BE2C (cell line): ENCODE measurements at regions not wholly inside any gene's neighbourhood (a gene's known extent, or its start where the extent isn't known, plus 50 kb on each side); places are given as distances from the start of the nearest gene placed in this dataset.

ENCODE experiments used
- DNase-seq: peaks from one replicate; pipeline ENCODE4 v3.0.0-alpha.2; 2020
- H3K27me3 ChIP-seq: fragments of 250-450 bp; sonication (Bioruptor Pico); 2 replicates; pipeline ENCODE4 v1.5.1; 2020; ENCODE audit warnings: mild to moderate bottlenecking
- H3K36me3 ChIP-seq: fragments of 250-450 bp; sonication (Bioruptor Pico); 2 replicates; pipeline ENCODE4 v1.5.1; 2020; ENCODE audit warnings: mild to moderate bottlenecking
- H3K4me1 ChIP-seq: fragments of 250-450 bp; sonication (Bioruptor Pico); 2 replicates; pipeline ENCODE4 v1.5.1; 2020
- H3K4me3 ChIP-seq: 2 replicates; pipeline ENCODE4 v1.5.1; 2011; ENCODE audit warnings: low read depth, low read length
- H3K9me3 ChIP-seq: fragments of 250-450 bp; sonication (Bioruptor Pico); 2 replicates; pipeline ENCODE4 v1.5.1; 2020
- TF ChIP-seq, protein P1 (sequence below): IDR thresholded peaks from 2 replicates; pipeline ENCODE4 v1.5.1; 2012; ENCODE audit warnings: mild to moderate bottlenecking, low read depth, low read length

DNA sequence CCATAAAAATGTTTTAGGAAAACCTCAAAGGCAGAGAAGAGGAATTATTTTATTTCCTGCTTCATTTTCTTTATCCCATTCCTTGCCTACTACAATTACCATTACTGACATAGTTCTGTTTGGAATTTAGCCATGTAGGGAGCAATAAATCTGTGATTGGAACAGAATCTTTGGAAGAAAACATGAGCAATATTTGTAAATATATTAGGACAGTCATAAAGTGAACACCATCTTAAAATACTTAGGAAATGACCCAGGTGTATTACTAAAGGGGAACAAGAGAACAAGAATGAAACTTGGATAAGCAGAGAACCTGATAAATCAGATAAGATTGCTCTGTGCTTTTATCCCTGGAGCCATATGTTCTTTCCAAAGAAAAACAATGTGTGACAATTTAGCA, 1326.0 kb upstream of the FLRT2 start:
- no peak for DNase-seq
- Histone ChIP-seq H3K27me3 (no peaks in the 10 kb centered on the region), H3K36me3 (no peaks in the 10 kb centered on the region), H3K4me3 (no peak overlapping the region), H3K4me1 (no peaks in the 10 kb centered on the region), H3K9me3 (no peaks in the 10 kb centered on the region)
- TF ChIP-seq, protein P1, sequence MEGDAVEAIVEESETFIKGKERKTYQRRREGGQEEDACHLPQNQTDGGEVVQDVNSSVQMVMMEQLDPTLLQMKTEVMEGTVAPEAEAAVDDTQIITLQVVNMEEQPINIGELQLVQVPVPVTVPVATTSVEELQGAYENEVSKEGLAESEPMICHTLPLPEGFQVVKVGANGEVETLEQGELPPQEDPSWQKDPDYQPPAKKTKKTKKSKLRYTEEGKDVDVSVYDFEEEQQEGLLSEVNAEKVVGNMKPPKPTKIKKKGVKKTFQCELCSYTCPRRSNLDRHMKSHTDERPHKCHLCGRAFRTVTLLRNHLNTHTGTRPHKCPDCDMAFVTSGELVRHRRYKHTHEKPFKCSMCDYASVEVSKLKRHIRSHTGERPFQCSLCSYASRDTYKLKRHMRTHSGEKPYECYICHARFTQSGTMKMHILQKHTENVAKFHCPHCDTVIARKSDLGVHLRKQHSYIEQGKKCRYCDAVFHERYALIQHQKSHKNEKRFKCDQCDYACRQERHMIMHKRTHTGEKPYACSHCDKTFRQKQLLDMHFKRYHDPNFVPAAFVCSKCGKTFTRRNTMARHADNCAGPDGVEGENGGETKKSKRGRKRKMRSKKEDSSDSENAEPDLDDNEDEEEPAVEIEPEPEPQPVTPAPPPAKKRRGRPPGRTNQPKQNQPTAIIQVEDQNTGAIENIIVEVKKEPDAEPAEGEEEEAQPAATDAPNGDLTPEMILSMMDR, result no peak

DNA sequence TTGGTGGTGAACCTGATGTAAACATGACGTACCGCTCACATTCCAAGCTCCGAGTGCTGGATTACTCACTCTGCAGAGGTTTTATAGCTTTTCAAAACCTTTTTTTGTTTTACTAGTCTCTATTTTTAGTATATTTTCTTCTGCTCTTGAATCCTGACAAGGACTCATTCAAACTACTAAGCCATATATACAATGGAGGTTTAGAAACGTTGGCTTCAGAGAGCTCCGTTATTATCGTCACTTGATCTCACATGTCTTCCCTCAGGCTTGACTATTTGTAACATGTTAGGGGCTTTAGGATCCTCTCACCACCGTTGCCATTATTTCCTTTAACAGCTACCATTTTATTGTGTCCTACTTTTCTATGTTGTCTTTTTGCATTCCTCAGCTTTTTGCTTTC, 1321.5 kb upstream of the FLRT2 start:
- no peak for DNase-seq
- Histone ChIP-seq H3K9me3 (no peaks in the 10 kb centered on the region), H3K36me3 (no peaks in the 10 kb centered on the region), H3K4me3 (no peak overlapping the region), H3K4me1 (no peaks in the 10 kb centered on the region), H3K27me3 (no peaks in the 10 kb centered on the region)
- TF ChIP-seq, protein P1, result no peak

DNA sequence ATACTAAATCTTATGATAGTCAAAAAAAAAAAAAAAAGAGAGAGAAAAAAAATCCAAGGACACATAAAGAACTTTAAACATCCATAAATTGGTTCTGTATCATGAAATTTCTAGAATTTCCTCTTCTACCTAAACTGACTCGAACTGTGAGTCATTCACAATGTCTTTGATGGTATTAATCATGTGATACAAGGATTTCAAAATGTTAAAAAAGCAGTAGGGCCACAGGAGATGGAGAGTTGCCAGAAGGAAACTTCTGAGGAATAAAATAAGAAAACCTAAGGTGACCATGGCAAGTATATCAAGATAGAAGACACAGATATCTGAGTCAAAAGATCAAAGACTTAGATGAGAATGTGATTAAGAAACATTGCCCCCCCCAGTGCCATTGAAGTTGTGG, 1320.9 kb upstream of the FLRT2 start:
- TF ChIP-seq, protein P1, result no peak
- Histone ChIP-seq H3K4me3 (no peak overlapping the region), H3K27me3 (no peaks in the 10 kb centered on the region), H3K36me3 (no peaks in the 10 kb centered on the region), H3K9me3 (no peaks in the 10 kb centered on the region), H3K4me1 (no peaks in the 10 kb centered on the region)
- DNase-seq, result no peak

DNA sequence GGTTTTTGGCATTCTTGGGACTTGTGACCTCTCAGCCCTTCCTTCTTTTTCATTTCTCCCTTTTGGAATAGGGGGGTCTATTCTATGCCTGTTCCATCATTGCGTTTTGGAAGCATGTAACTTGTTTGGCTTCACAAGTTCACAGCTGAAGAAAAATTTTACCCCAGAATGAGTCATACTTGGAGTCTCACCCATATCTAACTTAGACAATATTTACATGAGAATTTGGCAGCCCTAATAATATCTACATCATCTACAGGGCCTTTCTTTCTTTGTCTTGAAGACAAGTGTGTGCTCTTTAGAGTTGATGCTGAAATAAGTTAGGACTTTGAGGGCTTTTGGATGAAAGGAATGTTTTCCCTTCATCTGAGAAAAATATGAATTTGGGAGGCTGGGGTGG, 1312.9 kb upstream of the FLRT2 start:
- Histone ChIP-seq H3K36me3 (no peaks in the 10 kb centered on the region), H3K4me1 (no peaks in the 10 kb centered on the region), H3K27me3 (no peaks in the 10 kb centered on the region), H3K4me3 (no peak overlapping the region), H3K9me3 (no peaks in the 10 kb centered on the region; the same call in 1 of the 2 replicates)
- TF ChIP-seq, protein P1, result no peak
- no peak for DNase-seq

DNA sequence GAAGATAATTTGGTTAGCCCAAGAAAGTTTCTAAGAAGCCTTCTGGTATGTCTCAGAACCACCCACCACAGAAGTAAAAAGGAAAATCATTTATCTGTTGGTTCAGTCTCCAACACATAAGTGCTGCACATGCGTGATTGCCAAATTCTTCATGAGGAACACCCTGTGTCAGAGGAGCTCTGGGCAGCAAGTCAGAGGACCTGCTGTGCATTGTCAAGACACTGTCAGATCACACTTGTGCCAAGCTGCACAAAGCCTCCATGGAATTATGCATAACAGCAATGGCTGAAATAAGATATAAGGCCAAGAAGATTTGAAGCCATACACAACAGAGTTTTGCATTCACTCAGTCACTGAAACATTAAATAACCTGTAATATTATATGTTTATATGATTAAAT, 1304.7 kb upstream of the FLRT2 start:
- H3K4me1 ChIP-seq, result no peaks in the 10 kb centered on the region
- H3K4me3 ChIP-seq, result no peak overlapping the region
- H3K27me3 ChIP-seq, result no peaks in the 10 kb centered on the region
- no peak for DNase-seq
- H3K36me3 ChIP-seq, result no peaks in the 10 kb centered on the region
- no peaks in the 10 kb centered on the region; the same call in 1 of the 2 replicates for H3K9me3 ChIP-seq
- TF ChIP-seq, protein P1, result no peak

DNA sequence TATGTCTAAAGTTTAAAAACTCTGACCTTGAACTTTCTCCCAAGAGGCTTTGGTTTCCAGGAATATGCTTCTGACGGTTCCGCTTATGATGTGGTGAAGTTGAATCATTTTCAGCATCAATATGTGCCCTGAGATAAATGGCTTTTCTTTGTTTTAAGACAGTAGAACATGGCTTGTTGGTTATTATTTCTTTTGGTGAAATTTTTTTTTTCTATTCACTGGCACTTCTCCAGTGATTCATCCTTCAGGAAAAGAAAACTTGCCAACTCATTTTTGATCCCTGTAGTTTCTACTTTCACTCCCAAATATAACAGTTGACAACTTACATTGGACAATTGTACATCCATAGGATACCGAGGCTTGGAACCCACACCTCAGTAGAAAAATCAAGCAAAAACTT, 1301.2 kb upstream of the FLRT2 start:
- Histone ChIP-seq H3K36me3 (no peaks in the 10 kb centered on the region), H3K4me3 (no peak overlapping the region), H3K9me3 (no peaks in the 10 kb centered on the region; the same call in 1 of the 2 replicates), H3K27me3 (no peaks in the 10 kb centered on the region), H3K4me1 (no peaks in the 10 kb centered on the region; the same call in 1 of the 2 replicates)
- TF ChIP-seq, protein P1, result no peak
- DNase-seq, result no peak
